Thyroid gland (tissue), 4 donors: ENCODE measurements at regions not wholly inside any gene's neighbourhood (a gene's known extent, or its start where the extent isn't known, plus 50 kb on each side); places are given as distances from the start of the nearest gene placed in this dataset.

Source experiments
- CTCF ChIP-seq, 6 experiments: fragments of 200-600 bp in 3 of 6; fragments of 450-650 bp in 3 of 6; sonication (generic) in 3 of 6; IDR thresholded peaks; one replicate each; pipeline ENCODE4 v1.5.1; 2016 to 2019; ENCODE audit warnings: antibody characterized with exemption in 6 of 6, mild to moderate bottlenecking in 2 of 6, inconsistent platforms in 1 of 6, moderate library complexity in 1 of 6
- POLR2A ChIP-seq, 2 donors: fragments of 450-650 bp; IDR thresholded peaks; one replicate each; pipeline ENCODE4 v1.6.1; 2017; ENCODE audit warnings: antibody characterized with exemption in 2 of 2, mild to moderate bottlenecking in 2 of 2, moderate library complexity in 1 of 2

- TF ChIP-seq CTCF (IDR thresholded peaks at IDR 0.05) (no peak), POLR2A (IDR thresholded peaks at IDR 0.05) (no peak)
Observed at GRCh38 chr6:166870602-166871208, 85.6 kb downstream of the RNASET2 start.
